Activated T-helper 1 cell treated with anti-CD3 and anti-CD28 coated beads, Interleukin-12 subunit alpha, Interleukin-12 subunit beta, Interleukin-2, Interleukin-4 antibody, amounts not matched to agents 30 ng/mL and 10 ng/mL and 1 ng/mL, durations not matched to agents 14 hours and 24 hours and 36 hours (primary cell): ENCODE measurements at regions not wholly inside any gene's neighbourhood (a gene's known extent, or its start where the extent isn't known, plus 50 kb on each side); places are given as distances from the start of the nearest gene placed in this dataset.
"Not testable (repeated sequence)": the region's sequence is repeated elsewhere in the genome, so short reads cannot be mapped to it uniquely, and the experiment has no call there.

Experiments
- DNase-seq: peaks from one replicate; pipeline ENCODE4 v3.0.0; 2021; ENCODE audit warnings: low spot score
- H3K27ac Mint-ChIP-seq: one replicate; pipeline ENCODE4 v1.8.0; 2021; ENCODE audit warnings: mild to moderate bottlenecking, mixed read lengths
- H3K27me3 Mint-ChIP-seq: one replicate; pipeline ENCODE4 v1.8.0; 2022; ENCODE audit warnings: mild to moderate bottlenecking, moderate library complexity, mixed read lengths; ENCODE audit not compliant: insufficient read depth
- H3K36me3 Mint-ChIP-seq: one replicate; pipeline ENCODE4 v1.8.0; 2021; ENCODE audit warnings: low read depth, mixed read lengths
- H3K4me1 Mint-ChIP-seq: one replicate; pipeline ENCODE4 v1.8.0; 2021; ENCODE audit warnings: low read depth, mixed read lengths
- H3K4me3 Mint-ChIP-seq: one replicate; pipeline ENCODE4 v1.8.0; 2021; ENCODE audit warnings: mild to moderate bottlenecking, moderate library complexity, mixed read lengths
- H3K9me3 Mint-ChIP-seq: one replicate; pipeline ENCODE4 v1.8.0; 2021; ENCODE audit warnings: mixed read lengths
- intact Hi-C: fragments of 100-400 bp; cut with micrococcal nuclease; formaldehyde crosslinking; loops from one replicate; pipeline ENCODE4 v1.15.1; 2024

- Mint-ChIP-seq H3K27ac (no peak overlapping the region), H3K4me1 (no peaks in the 10 kb centered on the region), H3K4me3 (no peak overlapping the region), H3K9me3 (no peaks in the 10 kb centered on the region), H3K27me3 (no peaks in the 10 kb centered on the region), H3K36me3 (no peaks in the 10 kb centered on the region)
- intact Hi-C loops, result no loop called here
- no peak for DNase-seq
These were observed 375.6 kb downstream of the AMY1C start for GRCh38 chr1:104125266-104125665.

GRCh38 chr1:104125970-104126369 lies 376.3 kb downstream of the AMY1C start:
- H3K9me3 Mint-ChIP-seq, result no peaks in the 10 kb centered on the region
- no peaks in the 10 kb centered on the region for H3K36me3 Mint-ChIP-seq
- H3K27me3 Mint-ChIP-seq, result no peaks in the 10 kb centered on the region
- no peak overlapping the region for H3K27ac Mint-ChIP-seq
- intact Hi-C loops, result no loop called here
- H3K4me1 Mint-ChIP-seq, result no peaks in the 10 kb centered on the region
- H3K4me3 Mint-ChIP-seq, result no peak overlapping the region
- no peak for DNase-seq

GRCh38 chr1:104132382-104132973 lies 382.8 kb downstream of the AMY1C start:
- Mint-ChIP-seq H3K27me3 (no peaks in the 10 kb centered on the region), H3K27ac (no peak overlapping the region), H3K9me3 (no peaks in the 10 kb centered on the region), H3K4me1 (no peaks in the 10 kb centered on the region), H3K36me3 (no peaks in the 10 kb centered on the region), H3K4me3 (no peak overlapping the region)
- intact Hi-C loops, result no loop called here
- no peak for DNase-seq

GRCh38 chr1:104135036-104135435 lies 385.3 kb downstream of the AMY1C start:
- intact Hi-C loops, result not testable (repeated sequence)

GRCh38 chr1:104136621-104137020 lies 386.9 kb downstream of the AMY1C start:
- H3K36me3 Mint-ChIP-seq, result no peaks in the 10 kb centered on the region
- H3K4me1 Mint-ChIP-seq, result no peaks in the 10 kb centered on the region
- no peaks in the 10 kb centered on the region for H3K27me3 Mint-ChIP-seq
- intact Hi-C loops, result no loop called here
- no peak for DNase-seq
- H3K4me3 Mint-ChIP-seq, result no peak overlapping the region
- no peak overlapping the region for H3K27ac Mint-ChIP-seq
- no peaks in the 10 kb centered on the region for H3K9me3 Mint-ChIP-seq

More at GRCh38 chr1:104135036-104135435, 385.3 kb downstream of the AMY1C start:
- not testable (repeated sequence) for DNase-seq, H3K27ac Mint-ChIP-seq, H3K27me3 Mint-ChIP-seq, H3K36me3 Mint-ChIP-seq, H3K4me1 Mint-ChIP-seq, H3K4me3 Mint-ChIP-seq, H3K9me3 Mint-ChIP-seq

- H3K4me1 Mint-ChIP-seq, result no peaks in the 10 kb centered on the region
- H3K36me3 Mint-ChIP-seq, result no peaks in the 10 kb centered on the region
- no peak for DNase-seq
- intact Hi-C loops, result no loop called here
- H3K4me3 Mint-ChIP-seq, result no peak overlapping the region
- H3K9me3 Mint-ChIP-seq, result peaks cover 6% of the 10 kb centered on the region
- no peak overlapping the region for H3K27ac Mint-ChIP-seq
- H3K27me3 Mint-ChIP-seq, result no peaks in the 10 kb centered on the region
These were observed 407.0 kb downstream of the AMY1C start for GRCh38 chr1:104156738-104157137.

- no peaks in the 10 kb centered on the region for H3K4me1 Mint-ChIP-seq
- peaks cover 4% of the 10 kb centered on the region for H3K9me3 Mint-ChIP-seq
- DNase-seq, result no peak
- intact Hi-C loops, result no loop called here
- no peaks in the 10 kb centered on the region for H3K27me3 Mint-ChIP-seq
- no peaks in the 10 kb centered on the region for H3K36me3 Mint-ChIP-seq
- no peak overlapping the region for H3K4me3 Mint-ChIP-seq
- no peak overlapping the region for H3K27ac Mint-ChIP-seq
These were observed 414.3 kb downstream of the AMY1C start for GRCh38 chr1:104163912-104164476.

GRCh38 chr1:104172243-104172681 lies 422.6 kb downstream of the AMY1C start:
- H3K9me3 Mint-ChIP-seq, result peaks cover 4% of the 10 kb centered on the region
- H3K36me3 Mint-ChIP-seq, result no peaks in the 10 kb centered on the region
- H3K27ac Mint-ChIP-seq, result no peak overlapping the region
- no peak for DNase-seq
- intact Hi-C loops, result no loop called here
- H3K27me3 Mint-ChIP-seq, result no peaks in the 10 kb centered on the region
- H3K4me1 Mint-ChIP-seq, result no peaks in the 10 kb centered on the region
- no peak overlapping the region for H3K4me3 Mint-ChIP-seq

- Mint-ChIP-seq H3K27ac (no peak overlapping the region), H3K4me1 (no peaks in the 10 kb centered on the region), H3K4me3 (no peak overlapping the region), H3K27me3 (no peaks in the 10 kb centered on the region), H3K9me3 (no peaks in the 10 kb centered on the region), H3K36me3 (no peaks in the 10 kb centered on the region)
- no peak for DNase-seq
- intact Hi-C loops, result no loop called here
These were observed 432.6 kb downstream of the AMY1C start for GRCh38 chr1:104182251-104182650.

- H3K4me1 Mint-ChIP-seq, result no peaks in the 10 kb centered on the region
- no peaks in the 10 kb centered on the region for H3K27me3 Mint-ChIP-seq
- H3K36me3 Mint-ChIP-seq, result no peaks in the 10 kb centered on the region
- H3K9me3 Mint-ChIP-seq, result no peaks in the 10 kb centered on the region
- intact Hi-C loops, result no loop called here
- H3K27ac Mint-ChIP-seq, result no peak overlapping the region
- DNase-seq, result no peak
- H3K4me3 Mint-ChIP-seq, result no peak overlapping the region
These were observed 439.5 kb downstream of the AMY1C start for GRCh38 chr1:104189207-104189606.

- no peaks in the 10 kb centered on the region for H3K36me3 Mint-ChIP-seq
- H3K9me3 Mint-ChIP-seq, result no peaks in the 10 kb centered on the region
- H3K27me3 Mint-ChIP-seq, result no peaks in the 10 kb centered on the region
- no peaks in the 10 kb centered on the region for H3K4me1 Mint-ChIP-seq
- intact Hi-C loops, result no loop called here
- DNase-seq, result no peak
- H3K4me3 Mint-ChIP-seq, result no peak overlapping the region
- no peak overlapping the region for H3K27ac Mint-ChIP-seq
These were observed 441.1 kb downstream of the AMY1C start for GRCh38 chr1:104190821-104191220.

- DNase-seq, result no peak
- Mint-ChIP-seq H3K4me3 (no peak overlapping the region), H3K27me3 (no peaks in the 10 kb centered on the region), H3K4me1 (no peaks in the 10 kb centered on the region), H3K27ac (no peak overlapping the region), H3K36me3 (no peaks in the 10 kb centered on the region), H3K9me3 (no peaks in the 10 kb centered on the region)
- intact Hi-C loops, result no loop called here
These were observed 445.7 kb downstream of the AMY1C start for GRCh38 chr1:104195395-104195794.

GRCh38 chr1:104196136-104196535 lies 446.4 kb downstream of the AMY1C start:
- no peak overlapping the region for H3K4me3 Mint-ChIP-seq
- no peaks in the 10 kb centered on the region for H3K9me3 Mint-ChIP-seq
- H3K36me3 Mint-ChIP-seq, result no peaks in the 10 kb centered on the region
- H3K4me1 Mint-ChIP-seq, result no peaks in the 10 kb centered on the region
- intact Hi-C loops, result no loop called here
- H3K27me3 Mint-ChIP-seq, result no peaks in the 10 kb centered on the region
- DNase-seq, result no peak
- H3K27ac Mint-ChIP-seq, result no peak overlapping the region

GRCh38 chr1:104197516-104197915 lies 447.8 kb downstream of the AMY1C start:
- H3K36me3 Mint-ChIP-seq, result no peaks in the 10 kb centered on the region
- no peaks in the 10 kb centered on the region for H3K9me3 Mint-ChIP-seq
- no peak for DNase-seq
- no peak overlapping the region for H3K4me3 Mint-ChIP-seq
- intact Hi-C loops, result no loop called here
- H3K27ac Mint-ChIP-seq, result no peak overlapping the region
- no peaks in the 10 kb centered on the region for H3K27me3 Mint-ChIP-seq
- H3K4me1 Mint-ChIP-seq, result no peaks in the 10 kb centered on the region
